ENCODE measurements at regions not wholly inside any gene's neighbourhood (a gene's known extent, or its start where the extent isn't known, plus 50 kb on each side); places are given as distances from the start of the nearest gene placed in this dataset.

GRCh38 chr7:145147865-145148264 lies 312.0 kb upstream of the TPK1 start:
- Histone ChIP-seq H3K79me2 (ENCODE audit: control insufficient read depth, insufficient read depth, low read length) (no peaks in the 10 kb centered on the region), H4K20me1 (replicated peaks; ENCODE audit: control insufficient read depth, extremely low read depth, insufficient read depth, low read length) (no peaks in the 10 kb centered on the region), H3K4me2 (ENCODE audit: insufficient read depth, low read length) (no peak overlapping the region), H3K27ac (ENCODE audit: insufficient read depth, low read depth, low read length) (no peak overlapping the region), H3K9ac (replicated peaks; ENCODE audit: extremely low read depth, insufficient read depth, low read length) (no peak overlapping the region), H2AFZ (ENCODE audit: low read depth, low read length) (no peak overlapping the region), H3K36me3 (ENCODE audit: control insufficient read depth in 2 of 2, extremely low read depth in 1 of 2, insufficient read depth in 2 of 2, low read length in 2 of 2) (no peaks in the 10 kb centered on the region), H3K4me1 (ENCODE audit: control insufficient read depth, extremely low read depth, insufficient read depth, low read length) (no peaks in the 10 kb centered on the region), H3K4me3 (replicated peaks in 1 of 3; ENCODE audit: insufficient read depth in 1 of 3, low read depth in 1 of 3, low read length in 3 of 3) (no peak overlapping the region), H3K9me3 (replicated peaks; ENCODE audit: control insufficient read depth, insufficient read depth, low read length) (peaks cover 4% of the 10 kb centered on the region), H3K27me3 (ENCODE audit: control insufficient read depth in 2 of 2, insufficient read depth in 2 of 2, low read length in 2 of 2) (no peaks in the 10 kb centered on the region), H3K9me1 (replicated peaks; ENCODE audit: control insufficient read depth, extremely low read depth, insufficient read depth, low read length) (no peaks in the 10 kb centered on the region)
- ChIA-PET CTCF (no interaction called here), POLR2A (no interaction called here)
- intact Hi-C loops (cut with micrococcal nuclease), result no loop called here
- TF ChIP-seq MAX (IDR thresholded peaks at IDR 0.05; ENCODE audit: insufficient read depth, insufficient read length) (no peak), MYC (IDR thresholded peaks at IDR 0.05; ENCODE audit: low read depth, low read length) (no peak), CTCF (IDR thresholded peaks at IDR 0.05; ENCODE audit: extremely low read depth in 1 of 2, insufficient read depth in 1 of 2, low read depth in 1 of 2, low read length in 2 of 2) (no peak)
- DNase-seq (ENCODE audit: low read depth, low spot score) (no peak), FAIRE-seq (no peak)
- dilution Hi-C loops (cut with MboI; ENCODE audit: extremely low pct_ligation_motif_present, low sequenced_read_pairs), result no loop called here
- no TSS peak for BruUV-seq (replicated peaks)

GRCh38 chr7:145143685-145144084 lies 307.8 kb upstream of the TPK1 start:
- Histone ChIP-seq H3K79me2 (ENCODE audit: control insufficient read depth, insufficient read depth, low read length) (no peaks in the 10 kb centered on the region), H3K36me3 (ENCODE audit: control insufficient read depth in 2 of 2, extremely low read depth in 1 of 2, insufficient read depth in 2 of 2, low read length in 2 of 2) (no peaks in the 10 kb centered on the region), H3K4me2 (ENCODE audit: insufficient read depth, low read length) (no peak overlapping the region), H3K9me1 (replicated peaks; ENCODE audit: control insufficient read depth, extremely low read depth, insufficient read depth, low read length) (no peaks in the 10 kb centered on the region), H3K4me3 (replicated peaks in 1 of 3; ENCODE audit: insufficient read depth in 1 of 3, low read depth in 1 of 3, low read length in 3 of 3) (no peak overlapping the region), H3K27me3 (ENCODE audit: control insufficient read depth in 2 of 2, insufficient read depth in 2 of 2, low read length in 2 of 2) (no peaks in the 10 kb centered on the region), H3K4me1 (ENCODE audit: control insufficient read depth, extremely low read depth, insufficient read depth, low read length) (no peaks in the 10 kb centered on the region), H3K9ac (replicated peaks; ENCODE audit: extremely low read depth, insufficient read depth, low read length) (no peak overlapping the region), H3K9me3 (replicated peaks; ENCODE audit: control insufficient read depth, insufficient read depth, low read length) (peaks cover 4% of the 10 kb centered on the region), H2AFZ (ENCODE audit: low read depth, low read length) (no peak overlapping the region), H4K20me1 (replicated peaks; ENCODE audit: control insufficient read depth, extremely low read depth, insufficient read depth, low read length) (no peaks in the 10 kb centered on the region), H3K27ac (ENCODE audit: insufficient read depth, low read depth, low read length) (no peak overlapping the region)
- DNase-seq (ENCODE audit: low read depth, low spot score), result no peak
- no TSS peak for BruUV-seq (replicated peaks)
- POLR2A ChIA-PET, result no interaction called here
- FAIRE-seq, result no peak
- CTCF ChIA-PET, result no interaction called here
- no peak for TF ChIP-seq POLR2AphosphoS5 (IDR thresholded peaks at IDR 0.05; ENCODE audit: insufficient read depth, low read depth, low read length)
- TF ChIP-seq EZH2 (IDR thresholded peaks at IDR 0.05; ENCODE audit: borderline replicate concordance, low read depth, low read length, severe bottlenecking), result no peak
- no peak for TF ChIP-seq GATA2 (IDR thresholded peaks at IDR 0.05; ENCODE audit: insufficient read depth, insufficient read length, low read depth, low read length)
- TF ChIP-seq MAX (IDR thresholded peaks at IDR 0.05; ENCODE audit: insufficient read depth, insufficient read length), result no peak
- no peak for TF ChIP-seq JUN (IDR thresholded peaks at IDR 0.05; ENCODE audit: borderline replicate concordance, insufficient read depth, insufficient read length, low read depth)
- no peak for TF ChIP-seq POLR2A (IDR thresholded peaks at IDR 0.05; ENCODE audit: low read depth, low read length)
- no peak for TF ChIP-seq CTCF (IDR thresholded peaks at IDR 0.05; ENCODE audit: extremely low read depth in 1 of 2, insufficient read depth in 1 of 2, low read depth in 1 of 2, low read length in 2 of 2)
- no peak for TF ChIP-seq FOS (IDR thresholded peaks at IDR 0.05; ENCODE audit: borderline replicate concordance, insufficient read depth, low read length)
- TF ChIP-seq MYC (IDR thresholded peaks at IDR 0.05; ENCODE audit: low read depth, low read length), result no peak
- dilution Hi-C loops (cut with MboI; ENCODE audit: extremely low pct_ligation_motif_present, low sequenced_read_pairs) (no loop called here), intact Hi-C loops (cut with micrococcal nuclease) (no loop called here)

Measured in endothelial cell of umbilical vein (primary cell).